H1 (cell line): ENCODE measurements at regions not wholly inside any gene's neighbourhood (a gene's known extent, or its start where the extent isn't known, plus 50 kb on each side); places are given as distances from the start of the nearest gene placed in this dataset.

Experiments used
- CBX8 ChIP-seq: fragments of 300-800, 300-1000 bp; sonication (generic); IDR thresholded peaks from 2 replicates; pipeline ENCODE4 v1.7.1; 2016; ENCODE audit warnings: low read depth, low read length, borderline replicate concordance
- CHD7 ChIP-seq: fragments of 300-600 bp; sonication (generic); IDR thresholded peaks from 2 replicates; pipeline ENCODE4 v1.7.1; 2012; ENCODE audit warnings: low read length, moderate library complexity, mild to moderate bottlenecking, inconsistent platforms; ENCODE audit not compliant: insufficient replicate concordance
- CTCF ChIP-seq, 3 experiments: IDR thresholded peaks; 1 replicate in 2 of 3; 2 replicates in 1 of 3; pipeline versions ENCODE4 v1.5.1 to v1.6.1; 2011; ENCODE audit warnings: low read length in 3 of 3, mild to moderate bottlenecking in 3 of 3, inconsistent platforms in 2 of 3, low read depth in 1 of 3, moderate library complexity in 1 of 3; ENCODE audit not compliant: insufficient read depth in 1 of 3; ENCODE audit errors: control extremely low read depth in 1 of 3
- EP300 ChIP-seq, 2 experiments: IDR thresholded peaks; 1 replicate in 1 of 2; 2 replicates in 1 of 2; pipeline ENCODE4 v1.6.1; 2011 to 2012; ENCODE audit warnings: low read depth in 2 of 2, low read length in 2 of 2, mild to moderate bottlenecking in 2 of 2, borderline replicate concordance in 1 of 2, inconsistent platforms in 1 of 2, moderate library complexity in 1 of 2
- GABPA ChIP-seq: IDR thresholded peaks from 2 replicates; pipeline ENCODE4 v1.6.1; 2011; ENCODE audit warnings: mild to moderate bottlenecking, low read length, moderate library complexity, borderline replicate concordance; ENCODE audit not compliant: insufficient read depth
- ZNF274 ChIP-seq: IDR thresholded peaks from 2 replicates; pipeline ENCODE4 v1.7.0; 2012; ENCODE audit warnings: low read length, borderline replicate concordance; ENCODE audit errors: extremely low read depth

GRCh38 chr7:138382862-138383565 is 77.0 kb upstream of the TRIM24 start (continued):
- TF ChIP-seq CBX8 (no peak), GABPA (no peak), EP300 (IDR thresholded peaks at IDR 0.05; ENCODE audit: borderline replicate concordance in 1 of 2, low read depth in 2 of 2, low read length in 2 of 2) (no peak), CTCF (IDR thresholded peaks at IDR 0.05; ENCODE audit: control extremely low read depth in 1 of 3, insufficient read depth in 1 of 3, low read depth in 1 of 3, low read length in 3 of 3) (no peak), ZNF274 (no peak), CHD7 (no peak)
